Ectodermal cell (in vitro differentiated cells): ENCODE measurements at regions not wholly inside any gene's neighbourhood (a gene's known extent, or its start where the extent isn't known, plus 50 kb on each side); places are given as distances from the start of the nearest gene placed in this dataset.

Source experiments
- H3K27ac ChIP-seq: 2 replicates; pipeline ENCODE4 v1.7.0; 2013; ENCODE audit warnings: mild to moderate bottlenecking, low read depth, low read length; ENCODE audit not compliant: insufficient read depth, poor library complexity, severe bottlenecking
- H3K27me3 ChIP-seq: 2 replicates; pipeline ENCODE4 v1.7.0; 2013; ENCODE audit warnings: mild to moderate bottlenecking, low read length; ENCODE audit not compliant: insufficient read depth, control insufficient read depth, poor library complexity, severe bottlenecking
- H3K36me3 ChIP-seq: one replicate; pipeline ENCODE4 v1.7.0; 2013; ENCODE audit warnings: low read length; ENCODE audit not compliant: control insufficient read depth, insufficient read depth
- H3K4me1 ChIP-seq: one replicate; pipeline ENCODE4 v1.7.0; 2013; ENCODE audit warnings: low read length; ENCODE audit not compliant: control insufficient read depth, insufficient read depth
- H3K4me3 ChIP-seq: 2 replicates; pipeline ENCODE4 v1.7.0; 2013; ENCODE audit warnings: low read depth, low read length, control low read depth; ENCODE audit not compliant: insufficient read depth
- H3K9me3 ChIP-seq: 2 replicates; pipeline ENCODE4 v1.7.0; 2013; ENCODE audit warnings: mild to moderate bottlenecking, low read length, moderate library complexity; ENCODE audit not compliant: control insufficient read depth
- WGBS, 2 experiments: methylation state at CpG; one replicate each; pipeline ENCODE4 v1.1.7; 2013; ENCODE audit warnings: missing lambda C conversion rate in 2 of 2; 5-methylcytosine and 5-hydroxymethylcytosine counted together

GRCh38 chr1:87993051-87993450, 664.4 kb downstream of the LMO4 start:
- Histone ChIP-seq H3K4me1 (no peaks in the 10 kb centered on the region), H3K4me3 (no peak overlapping the region), H3K36me3 (no peaks in the 10 kb centered on the region), H3K27me3 (no peaks in the 10 kb centered on the region), H3K9me3 (no peaks in the 10 kb centered on the region), H3K27ac (no peak overlapping the region)
- 93 to 96% methylated on average over 4 of the region's 4 CpGs for WGBS, 2 experiments

- 95 to 96% methylated on average over 3 to 4 of the region's 6 CpGs for WGBS, 2 experiments
- H3K9me3 ChIP-seq = no peaks in the 10 kb centered on the region
Measured at GRCh38 chr1:87999852-88000251, 671.2 kb downstream of the LMO4 start.

GRCh38 chr1:88001460-88001859, 672.8 kb downstream of the LMO4 start:
- Histone ChIP-seq H3K36me3 (no peaks in the 10 kb centered on the region), H3K4me3 (no peak overlapping the region), H3K9me3 (no peaks in the 10 kb centered on the region), H3K4me1 (no peaks in the 10 kb centered on the region), H3K27me3 (no peaks in the 10 kb centered on the region), H3K27ac (no peak overlapping the region)
- 87 to 95% methylated on average over 1 of the region's 1 CpG for WGBS, 2 experiments

More at GRCh38 chr1:87999852-88000251, 671.2 kb downstream of the LMO4 start:
- H3K4me1 ChIP-seq = no peaks in the 10 kb centered on the region
- no peak overlapping the region for H3K4me3 ChIP-seq
- no peaks in the 10 kb centered on the region for H3K27me3 ChIP-seq
- no peak overlapping the region for H3K27ac ChIP-seq
- no peaks in the 10 kb centered on the region for H3K36me3 ChIP-seq

GRCh38 chr1:88003255-88003654, 674.6 kb downstream of the LMO4 start:
- no CpG with 5 or more reads among the region's 2 CpGs for WGBS, 2 experiments
- Histone ChIP-seq H3K4me3 (no peak overlapping the region), H3K4me1 (no peaks in the 10 kb centered on the region), H3K27me3 (no peaks in the 10 kb centered on the region), H3K9me3 (no peaks in the 10 kb centered on the region), H3K36me3 (no peaks in the 10 kb centered on the region), H3K27ac (no peak overlapping the region)

GRCh38 chr1:88009916-88010315, 674.2 kb upstream of the PKN2 start:
- Histone ChIP-seq H3K36me3 (no peaks in the 10 kb centered on the region), H3K4me1 (no peaks in the 10 kb centered on the region), H3K27ac (no peak overlapping the region), H3K27me3 (no peaks in the 10 kb centered on the region), H3K4me3 (no peak overlapping the region), H3K9me3 (no peaks in the 10 kb centered on the region)
- 80% methylated on average over 1 of the region's 1 CpG; no CpG with 5 or more reads in 1 of the 2 experiments for WGBS, 2 experiments

- H3K9me3 ChIP-seq = no peaks in the 10 kb centered on the region
- H3K27ac ChIP-seq = no peak overlapping the region
- H3K27me3 ChIP-seq = no peaks in the 10 kb centered on the region
- no peak overlapping the region for H3K4me3 ChIP-seq
- H3K4me1 ChIP-seq = no peaks in the 10 kb centered on the region
- no peaks in the 10 kb centered on the region for H3K36me3 ChIP-seq
Measured at GRCh38 chr1:88013485-88013884, 670.6 kb upstream of the PKN2 start.

GRCh38 chr1:88014131-88014530, 669.9 kb upstream of the PKN2 start:
- 84 to 89% methylated on average over 3 of the region's 3 CpGs for WGBS, 2 experiments
- Histone ChIP-seq H3K27ac (no peak overlapping the region), H3K4me3 (no peak overlapping the region), H3K36me3 (no peaks in the 10 kb centered on the region), H3K4me1 (no peaks in the 10 kb centered on the region), H3K27me3 (no peaks in the 10 kb centered on the region), H3K9me3 (no peaks in the 10 kb centered on the region)

- WGBS, 2 experiments = 85 to 88% methylated on average over 2 to 3 of the region's 3 CpGs
- Histone ChIP-seq H3K27ac (no peak overlapping the region), H3K36me3 (no peaks in the 10 kb centered on the region), H3K4me3 (no peak overlapping the region), H3K9me3 (no peaks in the 10 kb centered on the region), H3K27me3 (no peaks in the 10 kb centered on the region), H3K4me1 (no peaks in the 10 kb centered on the region)
Measured at GRCh38 chr1:88016947-88017346, 667.1 kb upstream of the PKN2 start.

GRCh38 chr1:88021529-88021928, 662.5 kb upstream of the PKN2 start:
- Histone ChIP-seq H3K9me3 (no peaks in the 10 kb centered on the region), H3K4me3 (no peak overlapping the region), H3K4me1 (no peaks in the 10 kb centered on the region), H3K27me3 (no peaks in the 10 kb centered on the region), H3K27ac (no peak overlapping the region), H3K36me3 (no peaks in the 10 kb centered on the region)
- 50 to 53% methylated on average over 1 of the region's 1 CpG for WGBS, 2 experiments

GRCh38 chr1:88022516-88022915, 661.6 kb upstream of the PKN2 start:
- no peak overlapping the region for H3K27ac ChIP-seq
- no peaks in the 10 kb centered on the region for H3K36me3 ChIP-seq
- 94% methylated on average over 4 of the region's 4 CpGs for WGBS, 2 experiments
- no peaks in the 10 kb centered on the region for H3K4me1 ChIP-seq
- no peaks in the 10 kb centered on the region for H3K27me3 ChIP-seq
- H3K9me3 ChIP-seq = no peaks in the 10 kb centered on the region
- no peak overlapping the region for H3K4me3 ChIP-seq

GRCh38 chr1:88029142-88029541, 654.9 kb upstream of the PKN2 start:
- Histone ChIP-seq H3K27ac (no peak overlapping the region), H3K36me3 (no peaks in the 10 kb centered on the region), H3K27me3 (no peaks in the 10 kb centered on the region), H3K4me3 (no peak overlapping the region), H3K4me1 (no peaks in the 10 kb centered on the region), H3K9me3 (no peaks in the 10 kb centered on the region)
- 88 to 89% methylated on average over 1 of the region's 2 CpGs for WGBS, 2 experiments
